ENCODE measurements at regions not wholly inside any gene's neighbourhood (a gene's known extent, or its start where the extent isn't known, plus 50 kb on each side); places are given as distances from the start of the nearest gene placed in this dataset.
A peak's percentile ranks its signal among the peaks of the same experiment; 100 is the strongest.

DNA sequence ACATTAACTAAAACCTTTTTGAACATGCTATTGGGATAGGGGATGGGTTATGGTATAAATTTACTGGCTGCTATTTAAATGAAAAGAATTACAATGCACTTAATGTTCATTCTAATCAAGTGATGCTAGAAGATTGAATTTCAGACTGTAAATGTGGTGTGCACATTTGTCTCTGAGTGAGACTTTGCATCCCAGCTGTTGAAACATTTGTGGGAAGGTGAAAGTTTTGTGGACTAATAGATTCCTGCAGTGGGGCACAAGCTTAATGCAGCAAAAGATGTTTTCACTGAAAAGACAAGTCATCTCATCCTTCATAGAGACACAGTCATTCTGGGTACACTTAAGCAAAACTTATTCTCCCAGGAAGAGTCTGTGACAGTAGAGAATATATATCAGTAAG is 323.6 kb downstream of the NFIB start:
- no peak for DNase-seq (ENCODE audit: low spot score)

DNA sequence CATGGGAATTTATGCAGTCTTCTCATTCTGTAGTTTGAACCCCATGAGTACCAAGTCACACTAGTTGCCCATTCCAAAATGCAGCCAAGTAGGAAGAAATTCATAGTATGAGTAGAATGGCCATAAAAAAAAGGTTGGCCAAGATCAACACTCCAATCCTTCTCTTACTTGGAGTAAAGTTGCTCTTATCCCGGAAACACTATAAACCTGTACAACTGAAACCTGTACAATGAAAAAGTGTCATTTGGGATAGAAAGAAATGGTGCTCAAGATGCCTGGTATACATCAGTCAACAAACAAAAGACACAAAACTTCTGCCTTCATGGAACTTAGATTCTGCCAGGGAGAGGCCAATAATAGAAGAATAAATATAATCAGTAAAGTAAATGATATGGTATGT is 325.0 kb downstream of the NFIB start:
- DNase-seq (ENCODE audit: low spot score): no peak

DNA sequence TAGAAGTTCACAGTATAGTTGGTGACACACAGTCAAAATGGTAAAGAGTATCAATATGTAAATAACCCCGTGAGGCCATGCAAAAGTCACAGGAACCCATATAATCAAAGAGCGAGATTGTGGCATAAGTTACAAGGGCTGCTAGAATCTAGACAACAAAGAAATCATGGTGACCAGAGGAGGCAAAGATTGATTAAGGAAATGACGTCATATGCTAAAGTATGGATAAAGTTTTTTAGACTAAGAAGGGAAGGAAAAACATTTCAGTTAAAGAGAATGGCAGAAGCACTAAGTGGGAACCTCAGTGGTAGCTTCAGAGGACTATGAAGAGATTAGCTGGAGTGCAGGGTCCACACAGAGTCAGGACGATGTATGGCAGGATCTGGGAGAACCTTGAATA is 330.3 kb downstream of the NFIB start:
- DNase-seq (ENCODE audit: low spot score): no peak

DNA sequence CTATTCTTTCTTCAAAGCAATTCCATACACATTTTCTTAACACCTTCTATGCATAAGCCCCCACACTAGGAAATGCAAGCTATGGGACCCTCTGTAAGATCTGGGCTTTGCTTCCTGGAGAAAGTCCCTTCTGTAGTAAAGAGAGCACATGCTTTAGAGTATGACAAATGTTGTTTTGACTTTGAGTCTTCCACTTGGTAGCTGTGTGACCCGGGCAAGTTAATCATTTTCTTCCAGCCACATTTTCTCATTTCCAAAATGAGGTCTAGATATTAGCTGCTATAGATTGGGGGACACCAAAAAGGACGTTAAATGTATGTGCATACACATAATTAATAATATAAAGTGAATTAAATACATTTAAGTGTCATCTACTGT is 334.0 kb downstream of the NFIB start:
- DNase-seq (ENCODE audit: low spot score): no peak

DNA sequence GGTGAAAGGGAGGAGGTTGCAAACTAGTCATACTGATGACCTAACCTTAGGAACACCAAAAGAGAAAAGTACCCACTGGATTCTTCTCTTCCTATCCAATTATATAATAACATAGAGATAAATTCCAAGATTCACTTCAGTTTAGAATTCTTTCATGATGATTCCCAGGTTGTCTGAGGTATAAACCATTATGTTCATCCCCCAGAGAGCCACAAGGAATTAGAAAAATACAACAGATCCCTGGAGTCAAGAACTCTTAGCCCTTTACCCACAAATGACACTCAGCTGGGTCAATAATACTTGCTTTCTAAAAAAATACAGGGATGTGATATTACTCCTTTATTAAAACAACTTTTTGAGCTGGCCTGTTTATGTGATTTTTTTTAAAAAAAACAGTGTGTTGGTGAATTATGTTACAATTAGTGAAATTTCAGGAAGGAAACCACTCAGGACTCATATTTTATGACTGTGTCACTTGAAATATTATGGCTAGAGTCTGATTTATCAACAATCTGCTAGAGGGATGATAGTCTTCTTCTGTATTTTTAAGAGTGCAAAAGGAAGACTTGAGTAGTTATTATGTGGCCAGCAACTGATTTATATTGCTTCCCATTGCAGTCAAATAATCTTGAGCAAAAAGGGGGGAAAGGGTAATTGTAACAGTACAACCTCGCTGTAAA is 338.2 kb downstream of the NFIB start:
- DNase-seq (ENCODE audit: low spot score): peak; percentile 8

DNA sequence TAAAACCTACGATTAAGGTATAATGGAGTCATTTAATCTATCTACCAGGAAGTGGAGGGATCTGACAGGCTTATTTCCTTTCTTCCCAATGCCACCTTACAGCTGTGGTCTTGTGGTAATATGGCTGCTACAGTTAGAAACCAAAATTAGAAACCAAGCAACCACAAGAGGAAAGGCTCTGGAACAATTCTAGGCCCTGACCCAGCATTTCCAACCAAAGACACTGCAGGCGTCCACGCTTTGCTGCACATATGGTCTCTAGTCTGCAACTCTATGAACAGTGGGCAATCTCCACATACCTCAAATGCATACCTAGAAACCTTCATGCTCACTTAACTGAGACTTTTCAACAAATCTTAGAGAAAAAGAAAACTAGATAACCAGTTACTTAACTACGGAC is 339.1 kb downstream of the NFIB start:
- DNase-seq (ENCODE audit: low spot score): no peak

DNA sequence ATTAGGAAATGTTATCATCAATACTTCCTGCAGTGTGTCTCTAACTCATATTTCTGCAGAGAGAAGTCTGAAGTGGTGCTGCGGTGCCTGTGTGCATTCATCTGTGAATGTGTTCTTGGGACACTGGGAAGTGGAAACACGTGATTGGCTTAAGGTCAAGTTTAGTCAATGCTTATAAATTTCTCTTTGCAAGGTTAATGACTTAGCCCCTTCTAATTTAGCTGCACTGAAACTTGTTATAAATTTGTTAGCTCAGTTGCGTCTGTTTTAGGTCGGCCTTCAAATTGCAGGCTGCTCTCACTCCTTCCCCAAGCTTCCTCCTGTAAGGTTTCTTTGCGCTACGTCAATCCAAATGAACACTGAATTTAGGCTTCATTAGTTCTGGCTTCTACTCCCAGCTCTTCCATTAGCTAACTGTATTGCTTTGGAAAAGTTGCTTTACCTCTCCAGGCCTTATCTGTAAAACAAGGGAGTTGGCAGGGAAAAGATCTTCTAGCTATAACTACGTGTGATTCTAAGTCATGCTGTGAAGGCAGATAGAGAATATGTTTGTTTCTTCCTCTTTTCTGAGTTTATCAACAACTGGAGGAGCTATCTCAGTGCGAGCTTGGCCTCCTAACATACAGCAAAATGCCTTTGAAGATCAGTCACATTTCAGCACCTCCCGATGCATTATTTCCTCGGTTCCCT is 341.8 kb downstream of the NFIB start:
- no peak for DNase-seq (ENCODE audit: low spot score)

DNA sequence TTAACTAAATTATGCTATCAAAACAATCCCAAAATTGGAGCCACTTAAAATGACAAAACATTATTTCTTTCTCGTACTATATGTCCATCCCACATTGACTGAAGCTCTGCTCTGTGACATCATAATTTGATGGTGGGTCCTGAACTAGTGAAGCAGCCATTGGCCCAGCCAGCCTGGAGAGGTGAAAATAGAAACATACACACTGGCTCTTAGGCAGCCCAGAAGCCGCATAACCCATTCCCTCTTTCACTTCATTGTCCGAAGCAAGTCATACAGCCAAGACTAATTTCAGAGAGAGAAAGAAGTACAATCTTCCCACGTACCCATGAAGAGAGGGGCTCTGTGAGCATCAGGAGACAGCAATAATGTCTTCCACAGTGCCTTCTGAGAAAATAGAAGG is 342.5 kb downstream of the NFIB start:
- DNase-seq (ENCODE audit: low spot score): no peak

DNA sequence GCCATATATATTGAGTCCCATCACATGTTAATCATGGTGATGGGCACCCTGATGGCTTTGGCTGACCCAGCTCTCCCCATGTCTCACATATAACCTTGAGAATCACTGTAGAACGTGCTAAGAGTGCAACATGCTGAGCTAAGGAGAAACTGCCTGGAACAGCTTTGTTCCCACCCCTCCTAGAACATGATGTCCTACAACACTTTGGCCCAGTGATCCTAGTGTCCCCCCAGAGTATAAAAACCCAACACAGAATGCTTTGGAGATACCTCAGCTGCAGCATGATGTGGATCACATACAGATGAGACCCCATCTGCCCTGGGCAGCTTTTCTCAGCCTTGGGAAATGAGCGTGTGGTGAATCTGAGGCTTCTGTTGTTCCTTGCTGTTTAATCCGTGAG is 343.5 kb downstream of the NFIB start:
- no peak for DNase-seq (ENCODE audit: low spot score)

DNA sequence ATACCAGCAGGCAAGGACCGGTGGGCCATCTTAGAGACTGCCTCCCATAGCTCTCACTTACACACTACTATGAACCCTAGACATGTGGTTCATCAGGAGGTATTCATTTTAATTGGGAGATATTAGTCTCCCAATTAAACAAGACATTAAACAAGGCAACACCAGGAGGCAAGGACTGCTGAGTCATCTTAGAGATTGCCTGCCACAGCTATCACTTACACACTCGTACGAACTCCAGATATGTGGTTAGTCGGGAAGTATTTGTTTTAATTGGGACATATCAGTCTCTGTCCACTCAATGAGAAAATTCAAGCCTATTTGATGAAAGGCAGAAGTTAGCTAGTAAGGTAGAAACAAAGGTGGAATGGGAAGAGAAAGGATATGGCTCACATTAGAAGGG is 343.9 kb downstream of the NFIB start:
- DNase-seq (ENCODE audit: low spot score): no peak

DNA sequence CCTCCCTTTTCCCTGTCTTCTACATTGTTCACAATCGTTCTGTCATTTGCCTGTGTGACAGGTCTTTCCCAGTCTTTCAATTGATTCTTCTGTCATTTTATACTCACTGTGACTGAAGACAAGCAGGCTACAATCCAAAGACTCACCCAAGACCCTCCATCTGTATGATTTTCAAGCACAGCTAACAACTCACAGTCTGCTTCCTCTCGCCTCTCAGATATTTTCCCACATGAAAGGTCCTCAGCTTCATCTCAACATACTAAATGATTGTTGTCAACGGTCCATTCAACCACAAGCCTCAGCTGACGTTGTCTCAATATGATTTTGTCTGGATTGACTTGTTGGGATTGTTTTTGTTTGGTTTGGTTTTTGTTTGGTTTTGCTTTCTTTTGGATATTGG is 346.5 kb downstream of the NFIB start:
- DNase-seq (ENCODE audit: low spot score): no peak

DNA sequence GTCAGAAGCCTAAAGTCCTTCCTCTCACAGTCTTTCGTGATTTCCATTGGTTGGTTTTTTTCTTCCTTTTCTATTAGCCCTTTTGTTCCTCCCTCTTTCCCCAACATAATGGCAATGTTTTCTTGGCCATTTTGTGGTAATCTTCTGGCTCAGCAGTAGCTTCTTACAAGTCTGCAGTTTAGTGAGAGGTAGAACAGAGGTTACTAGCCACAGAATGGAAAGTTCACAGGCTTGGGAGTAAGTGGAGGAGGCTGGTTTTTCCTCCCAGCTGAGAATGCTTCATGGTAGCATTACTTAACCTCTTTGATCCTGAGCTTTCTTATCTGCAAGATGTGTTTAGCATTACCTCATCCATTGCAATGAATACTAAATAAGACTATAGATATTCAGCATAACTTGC is 346.9 kb downstream of the NFIB start:
- no peak for DNase-seq (ENCODE audit: low spot score)

DNA sequence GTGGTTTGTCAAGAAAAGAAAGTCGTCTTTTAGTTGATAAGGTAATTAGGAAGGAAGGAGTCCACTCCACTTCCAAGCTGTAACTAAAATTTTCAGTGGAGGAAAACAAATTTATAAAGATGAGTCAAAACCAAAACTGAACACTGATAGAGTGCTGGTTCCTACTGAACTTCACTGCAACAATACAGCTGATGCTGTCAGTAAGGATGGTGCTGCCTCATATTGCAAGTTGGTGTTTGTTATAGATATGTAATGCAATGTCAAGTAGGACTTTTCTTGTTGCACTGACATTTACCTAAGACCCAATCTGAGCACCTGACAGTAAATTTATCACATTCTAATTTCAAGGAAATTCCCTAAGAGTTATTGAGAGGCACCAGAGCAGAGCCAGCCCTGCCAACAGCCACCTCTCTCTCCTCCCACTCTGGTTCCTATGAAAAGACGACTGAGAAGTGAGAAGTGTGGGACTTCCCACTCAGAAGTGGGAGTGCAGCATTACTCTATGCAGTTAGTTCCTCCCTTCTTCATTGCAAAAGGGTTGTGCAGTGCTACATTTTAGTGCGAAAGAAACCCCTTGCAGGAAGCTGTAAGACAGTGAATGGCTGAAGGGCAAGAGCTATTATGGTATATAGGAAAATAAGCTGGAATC is 350.8 kb downstream of the NFIB start:
- no peak for DNase-seq (ENCODE audit: low spot score)

DNA sequence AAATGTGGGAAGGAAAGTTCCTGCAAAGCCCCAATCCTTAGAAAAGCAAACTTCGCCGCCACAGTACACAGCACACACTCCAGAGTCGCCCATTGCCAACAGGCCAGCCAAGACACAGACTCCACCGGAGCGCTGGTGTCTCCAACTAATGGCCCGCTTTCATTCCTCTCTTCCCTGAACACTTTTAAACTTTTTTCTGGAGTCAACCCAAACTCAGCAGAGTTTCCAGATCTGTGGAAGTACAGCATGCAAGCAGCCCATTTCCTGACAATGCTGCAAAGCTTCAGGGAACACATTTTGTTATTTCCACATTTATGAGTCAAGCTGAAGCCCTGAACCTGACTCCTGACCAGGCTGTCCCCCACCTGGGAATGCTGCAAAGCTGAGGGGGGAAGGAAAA is 351.9 kb downstream of the NFIB start:
- no peak for DNase-seq (ENCODE audit: low spot score)

DNA sequence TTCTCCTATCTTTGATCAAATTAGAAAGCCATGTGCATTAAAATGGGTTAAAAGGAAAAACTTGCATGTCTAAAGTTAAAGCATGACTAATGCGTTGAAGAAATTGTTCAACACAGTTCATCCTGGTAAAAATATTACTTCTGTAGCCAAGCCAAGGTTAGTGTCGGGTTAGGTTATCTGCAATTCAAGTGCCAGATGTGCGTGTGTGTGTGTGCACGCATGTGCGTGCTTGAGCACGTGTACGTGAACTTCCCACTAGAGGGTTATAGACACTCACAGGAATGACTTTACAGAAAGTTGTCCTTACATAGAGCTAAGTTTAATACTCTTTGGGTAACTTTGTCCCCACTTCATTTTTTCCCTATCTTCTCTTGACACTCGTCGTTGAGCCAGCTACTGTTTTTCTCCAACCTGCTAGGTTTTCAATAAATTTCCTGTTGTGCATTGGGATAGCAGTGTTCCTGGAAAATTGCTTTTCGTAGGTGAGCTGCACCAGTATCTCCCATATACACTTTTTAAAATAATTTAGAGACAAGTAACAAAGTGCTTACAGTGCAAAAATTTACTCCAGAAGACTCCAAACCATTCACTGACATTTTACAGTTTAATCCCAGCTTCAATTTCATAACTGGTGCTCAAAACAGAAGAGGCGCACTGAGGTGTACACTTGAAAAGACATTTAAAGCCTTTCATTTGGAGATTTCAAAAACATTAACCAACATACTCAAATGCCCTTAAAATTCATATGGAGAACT is 353.8 kb downstream of the NFIB start:
- no peak for DNase-seq (ENCODE audit: low spot score)

DNA sequence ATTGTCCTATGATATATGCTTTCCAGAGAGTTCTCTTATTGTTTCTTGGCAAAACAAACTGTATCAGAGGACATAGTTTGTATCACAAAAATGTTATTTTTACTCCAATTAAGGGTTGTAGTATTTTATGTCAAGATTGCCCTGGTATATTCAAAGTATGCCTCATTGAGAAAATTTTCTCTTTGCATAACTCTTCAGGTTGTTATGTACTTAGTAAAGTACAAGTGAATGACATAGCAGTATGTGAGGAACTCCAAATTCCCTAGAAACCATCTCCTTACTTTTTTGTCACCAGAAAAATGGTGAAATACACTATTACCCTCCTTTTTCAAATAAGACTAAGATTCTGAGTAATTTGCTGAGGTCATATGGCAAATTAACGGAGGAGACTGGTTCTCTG is 355.3 kb downstream of the NFIB start:
- no peak for DNase-seq (ENCODE audit: low spot score)

DNA sequence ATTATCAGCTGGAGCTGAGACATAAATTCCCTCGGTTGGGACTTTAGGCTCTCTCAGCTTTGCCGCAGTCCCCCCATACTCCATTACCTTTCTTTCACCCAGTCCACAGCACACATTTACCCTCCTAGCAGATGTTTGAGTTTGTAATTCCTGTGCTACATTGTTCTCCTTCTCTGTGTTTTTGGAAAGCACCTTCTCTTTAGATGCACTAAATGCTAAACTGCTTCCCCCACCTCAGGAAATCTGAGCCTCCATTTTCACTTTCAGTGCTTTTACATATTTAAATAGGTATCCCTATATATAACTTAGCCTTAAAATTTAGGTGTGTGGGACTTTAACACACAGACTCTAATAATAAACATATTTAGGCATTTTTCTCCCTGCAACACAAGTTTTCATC is 356.9 kb downstream of the NFIB start:
- DNase-seq (ENCODE audit: low spot score): no peak

DNA sequence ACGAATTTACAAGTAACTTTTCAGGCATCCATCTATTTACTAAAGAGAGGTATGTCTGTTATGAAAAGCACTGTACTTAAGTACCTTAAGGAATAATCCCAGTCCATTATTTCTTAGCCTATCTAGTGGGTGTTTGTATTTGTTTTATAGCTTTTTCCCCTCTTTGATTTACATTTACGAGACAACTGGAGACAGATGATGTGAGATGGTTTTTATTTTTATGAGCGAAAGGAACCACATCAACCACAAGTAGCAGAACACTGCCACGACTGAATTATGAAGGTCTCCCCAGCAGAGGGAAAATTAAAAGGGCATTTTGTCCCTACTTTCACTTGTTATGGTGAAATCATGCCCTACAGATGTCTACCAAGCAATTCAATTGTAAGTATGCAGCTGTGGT is 357.8 kb downstream of the NFIB start:
- DNase-seq (ENCODE audit: low spot score): no peak

DNA sequence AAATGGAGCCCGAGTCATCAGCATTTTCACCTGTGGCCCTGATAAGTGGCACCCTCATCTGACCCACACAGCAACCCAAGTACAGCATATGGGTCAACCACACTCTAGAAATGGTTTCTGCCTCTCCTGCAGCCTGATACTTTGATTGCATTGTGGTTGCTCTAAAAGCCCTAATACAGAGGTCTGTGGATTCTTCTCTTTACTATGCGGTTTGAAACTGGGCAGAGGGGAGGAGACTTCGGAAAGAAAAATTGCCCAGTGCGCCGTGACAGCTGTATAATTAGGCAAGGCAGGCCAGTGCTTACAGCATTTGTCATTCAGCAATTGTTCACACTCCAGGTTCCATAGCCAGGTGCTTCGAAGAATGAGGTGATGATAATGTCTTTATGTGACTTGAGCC is 361.0 kb downstream of the NFIB start:
- no peak for DNase-seq (ENCODE audit: low spot score)

DNA sequence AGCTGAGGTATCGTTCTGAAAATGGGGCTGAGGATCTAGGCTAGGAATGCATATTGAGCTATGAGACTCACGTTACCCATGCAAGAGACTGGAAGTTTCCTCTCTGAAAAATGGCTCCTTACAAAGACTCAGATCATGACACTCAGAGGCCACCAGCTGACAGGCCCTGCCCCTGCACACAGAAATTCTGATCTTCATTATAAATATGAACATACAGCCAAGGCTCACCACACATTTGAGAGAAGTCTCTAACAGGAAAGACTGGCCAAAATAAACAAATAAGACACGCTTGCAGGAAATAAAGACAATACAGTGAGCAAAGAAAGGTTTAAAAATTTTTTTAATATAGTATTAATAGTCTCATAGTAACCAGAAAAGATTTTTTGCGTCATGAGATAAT is 365.9 kb downstream of the NFIB start:
- DNase-seq (ENCODE audit: low spot score): no peak

DNA sequence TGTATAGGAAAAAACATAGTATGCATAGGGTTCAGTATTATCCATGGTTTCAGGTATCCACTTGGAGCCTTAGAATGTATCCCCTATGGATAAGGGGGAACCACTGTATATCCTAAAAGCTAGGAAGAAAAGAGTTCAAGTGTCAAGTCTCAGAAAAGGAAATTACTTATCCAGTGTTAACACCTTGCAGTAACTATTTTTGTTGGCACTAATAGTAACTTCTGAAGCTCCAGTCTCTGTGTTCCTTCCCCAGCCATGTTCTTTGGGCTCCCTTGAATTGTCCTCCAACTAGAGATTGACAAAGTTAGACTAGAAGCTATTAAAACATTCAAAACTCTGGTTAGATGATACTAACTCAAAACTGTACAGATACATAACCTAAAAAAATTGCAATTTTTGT is 370.8 kb downstream of the NFIB start:
- no peak for DNase-seq (ENCODE audit: low spot score)

DNA sequence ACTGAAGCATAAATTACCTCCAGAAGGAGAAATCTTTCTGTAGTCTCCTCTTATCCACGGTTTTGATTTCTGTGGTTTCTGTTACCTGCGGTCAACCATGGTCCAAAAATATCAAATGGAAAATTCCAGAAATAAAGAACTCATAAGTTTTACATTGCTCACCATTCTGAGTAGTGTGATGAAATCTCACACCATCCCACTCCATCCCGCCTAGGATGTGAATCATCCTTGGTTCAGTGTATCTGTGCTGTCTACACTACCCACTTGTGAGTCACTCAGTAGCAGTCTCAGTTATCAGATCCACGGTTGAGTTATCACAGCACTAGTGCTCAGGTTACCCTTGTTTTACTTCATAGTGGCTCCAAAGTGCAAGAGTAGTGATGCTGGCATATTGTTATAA is 371.2 kb downstream of the NFIB start:
- DNase-seq (ENCODE audit: low spot score): peak; percentile 73

DNA sequence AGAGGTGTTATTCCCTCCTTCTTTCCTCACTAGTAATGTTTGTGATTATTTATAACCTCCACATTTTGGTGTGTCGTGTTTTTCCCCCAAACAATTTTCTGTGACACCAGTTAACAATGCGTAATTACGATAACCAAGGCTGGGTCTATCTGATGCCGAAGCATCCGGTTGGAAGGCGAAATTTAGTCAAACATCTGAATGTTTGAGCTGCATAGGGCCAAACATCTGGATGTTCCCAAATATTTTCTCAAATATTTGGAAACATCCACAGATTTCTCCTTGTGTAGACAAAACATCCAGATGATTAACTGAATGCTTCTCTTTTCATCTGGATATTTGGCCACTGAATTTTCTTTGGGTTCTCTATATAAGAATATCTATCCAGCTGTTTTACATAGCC is 371.7 kb downstream of the NFIB start:
- peak; percentile 7 for DNase-seq (ENCODE audit: low spot score)

All from GM03348 (cell line).